D341Med (cell line): ENCODE measurements at regions not wholly inside any gene's neighbourhood (a gene's known extent, or its start where the extent isn't known, plus 50 kb on each side); places are given as distances from the start of the nearest gene placed in this dataset.

Experiments used
- DNase-seq: peaks from one replicate; pipeline ENCODE4 v3.0.0; 2012; ENCODE audit warnings: low spot score

DNA sequence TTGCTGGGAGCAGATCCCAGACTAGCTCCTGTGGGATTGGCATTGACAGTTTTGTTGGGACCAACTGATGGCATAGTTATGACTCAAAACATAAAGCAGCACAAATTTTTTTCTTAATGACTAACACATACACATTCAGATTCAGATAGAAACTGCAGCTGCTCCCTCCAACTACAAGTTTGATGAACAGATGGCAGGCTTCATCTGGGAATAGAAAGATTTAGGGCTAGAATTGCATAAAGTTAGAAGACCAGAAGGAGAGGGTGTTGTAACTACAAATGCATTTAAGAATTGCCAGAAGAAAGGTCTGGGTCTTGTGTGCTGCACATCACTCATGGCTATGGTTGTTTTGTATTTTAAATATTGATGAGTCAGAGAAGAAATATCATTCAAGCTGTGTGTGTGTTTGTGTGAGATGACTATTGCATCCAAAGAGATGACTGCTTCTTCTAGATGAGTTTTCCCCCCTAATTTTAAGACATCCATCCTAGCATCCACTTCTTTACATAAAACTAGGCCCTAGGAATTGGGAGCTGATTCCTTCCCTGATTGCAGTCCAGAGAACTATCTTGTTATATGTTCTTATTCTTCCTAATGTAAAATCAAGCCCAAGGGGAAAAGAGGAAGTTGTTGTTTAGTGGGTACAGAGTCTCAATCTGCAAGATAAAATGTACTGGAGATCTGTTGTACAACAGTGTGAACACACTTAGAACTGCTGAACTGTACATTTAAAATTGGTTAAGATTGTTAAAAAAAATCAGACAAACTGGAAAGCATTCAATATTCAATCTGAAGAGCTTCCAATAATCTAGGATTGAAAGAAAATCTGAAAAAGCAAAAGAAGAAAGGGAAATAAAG is 175.1 kb downstream of the PARM1 start:
- no peak for DNase-seq

DNA sequence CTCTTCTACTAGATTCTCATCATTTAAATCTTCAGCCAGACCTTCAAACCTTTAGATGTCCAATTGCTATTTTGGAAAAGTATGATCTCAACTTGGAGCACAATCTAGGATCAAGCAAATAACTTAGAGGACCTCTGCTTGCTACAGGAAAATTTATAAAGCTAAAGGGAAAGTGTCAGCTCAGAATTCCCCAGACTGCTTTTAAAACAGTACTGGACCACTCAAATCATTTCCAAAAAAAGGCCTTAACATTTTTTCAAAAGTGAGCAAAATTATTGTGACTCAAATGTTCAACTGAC is 169.8 kb downstream of the PARM1 start:
- no peak for DNase-seq

DNA sequence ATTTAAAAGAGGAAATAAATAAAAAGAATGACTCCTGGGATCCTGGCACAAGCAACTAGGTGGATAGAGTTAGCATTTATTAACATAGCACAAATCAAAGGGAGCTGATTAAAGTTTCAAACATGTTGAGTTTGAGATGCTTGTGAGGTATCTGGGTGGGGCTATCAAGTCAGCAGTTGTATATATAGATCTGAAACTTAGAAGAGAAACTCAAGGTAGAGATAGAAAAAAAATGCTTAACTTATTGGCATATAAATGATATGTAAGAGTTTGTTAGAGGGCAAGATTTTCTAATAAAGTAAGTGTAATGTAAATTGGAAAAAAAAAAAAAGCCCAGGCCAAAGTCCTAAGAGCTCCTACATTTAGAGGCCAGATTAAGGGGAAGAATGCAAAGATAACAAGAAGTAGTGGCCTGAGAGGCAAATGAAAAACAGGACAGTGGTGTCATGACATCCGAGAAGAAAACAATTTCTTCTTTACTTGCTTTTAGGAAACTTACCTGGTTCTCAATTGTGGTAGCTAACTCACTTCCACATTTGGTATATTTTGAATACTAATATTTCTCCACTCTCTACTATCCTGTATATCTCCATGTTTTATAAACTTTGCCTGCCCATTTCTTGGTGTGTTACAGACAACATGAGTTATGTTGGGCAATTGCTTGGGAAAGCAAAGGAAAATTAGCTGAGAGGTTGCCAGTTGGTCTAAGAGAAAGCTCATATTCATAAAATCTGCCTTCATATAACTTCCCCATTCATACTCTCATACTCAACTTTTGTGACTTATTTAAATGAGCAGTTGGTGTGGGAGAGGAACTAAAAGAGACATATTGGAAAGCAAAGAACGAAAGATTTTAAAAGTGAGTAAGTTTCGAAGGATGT is 169.2 kb downstream of the PARM1 start:
- no peak for DNase-seq
